Activated CD8-positive, alpha-beta T cell treated with anti-CD3 and anti-CD28 coated beads, Interleukin-2, amount 10 ng/mL, durations not matched to agents 7 days and 5 days (primary cell): ENCODE measurements at regions not wholly inside any gene's neighbourhood (a gene's known extent, or its start where the extent isn't known, plus 50 kb on each side); places are given as distances from the start of the nearest gene placed in this dataset.

Source experiments
- ATAC-seq: fragments of 150-1000 bp; cut with Tn5 transposase; one replicate; pipeline ENCODE4 v1.10.0; 2021; ENCODE audit warnings: moderate library complexity
- CTCF ChIA-PET: fragments of 350-600 bp; sonication (Branson Sonifier 250); formaldehyde crosslinking; loops from one replicate; lab custom pipeline; 2021; ENCODE audit warnings: antibody characterized with exemption; lab: Charles Lee
- POLR2A ChIA-PET: fragments of 350-600 bp; sonication (Branson Sonifier 250); formaldehyde crosslinking; loops from one replicate; lab custom pipeline; 2021; ENCODE audit warnings: antibody characterized with exemption; lab: Charles Lee
- DNase-seq: peaks from one replicate; pipeline ENCODE4 v3.0.0-alpha.2; 2020
- H3K27ac Mint-ChIP-seq: one replicate; pipeline ENCODE4 v1.8.0; 2021; ENCODE audit warnings: mild to moderate bottlenecking, mixed read lengths
- H3K27me3 Mint-ChIP-seq: one replicate; pipeline ENCODE4 v1.8.0; 2021; ENCODE audit warnings: low read depth, mixed read lengths
- H3K36me3 Mint-ChIP-seq: one replicate; pipeline ENCODE4 v1.8.0; 2021; ENCODE audit warnings: low read depth, mixed read lengths
- H3K4me1 Mint-ChIP-seq: one replicate; pipeline ENCODE4 v1.8.0; 2021; ENCODE audit warnings: low read depth, mixed read lengths
- H3K4me3 Mint-ChIP-seq: one replicate; pipeline ENCODE4 v1.8.0; 2021; ENCODE audit warnings: mild to moderate bottlenecking, mixed read lengths
- H3K9me3 Mint-ChIP-seq: one replicate; pipeline ENCODE4 v1.8.0; 2022; ENCODE audit warnings: mixed read lengths; ENCODE audit not compliant: insufficient read depth

DNA sequence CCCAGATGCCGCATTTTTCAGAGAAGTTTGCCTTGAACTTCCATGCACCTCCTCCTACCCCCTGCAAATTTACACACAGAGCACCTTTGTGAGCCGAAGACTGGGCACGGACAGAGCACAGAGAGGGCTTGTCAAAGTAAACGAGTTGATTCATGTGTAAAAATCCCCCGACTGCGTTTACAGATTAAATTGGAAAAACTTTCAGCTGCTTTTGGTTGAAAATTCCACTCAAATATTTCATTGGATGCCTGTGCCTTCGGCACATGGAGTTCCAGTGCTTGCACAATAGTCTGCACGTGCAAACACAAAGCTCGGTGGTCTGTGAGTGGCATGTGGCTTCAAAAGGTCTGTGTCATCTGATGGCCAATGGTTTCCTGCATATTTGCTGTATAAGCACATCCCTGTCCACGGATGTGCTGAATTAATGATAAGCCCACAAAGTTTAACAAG, 177.5 kb downstream of the SETD4 start:
- ATAC-seq, result no peak
- ChIA-PET POLR2A (no interaction called here), CTCF (no interaction called here)
- no peak overlapping the region for H3K4me3 Mint-ChIP-seq
- no peak for DNase-seq
- no peaks in the 10 kb centered on the region for H3K9me3 Mint-ChIP-seq
- H3K36me3 Mint-ChIP-seq, result no peaks in the 10 kb centered on the region
- peaks cover 17% of the 10 kb centered on the region for H3K27me3 Mint-ChIP-seq
- H3K4me1 Mint-ChIP-seq, result no peaks in the 10 kb centered on the region
- H3K27ac Mint-ChIP-seq, result no peak overlapping the region

DNA sequence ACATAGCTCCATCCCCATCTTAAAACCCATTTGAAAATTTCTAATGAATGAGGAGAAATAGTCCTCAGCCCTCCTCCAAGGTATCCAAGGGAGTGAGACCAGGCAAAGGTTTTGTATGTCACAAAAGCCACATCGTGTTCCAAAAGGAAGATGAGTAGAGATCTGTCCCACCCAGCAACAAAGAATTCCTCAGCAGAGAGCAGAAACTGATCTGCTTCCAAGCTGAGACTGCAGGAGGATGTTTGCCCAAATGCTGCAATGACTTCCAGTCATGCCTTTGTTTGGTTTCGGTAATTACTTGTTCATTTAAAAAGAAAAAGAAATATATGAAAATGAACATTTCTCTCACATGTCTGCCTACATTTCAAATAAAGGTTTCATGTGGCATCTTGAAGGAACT, 186.9 kb downstream of the SETD4 start:
- no peak overlapping the region for H3K27ac Mint-ChIP-seq
- POLR2A ChIA-PET, result no interaction called here
- H3K36me3 Mint-ChIP-seq, result no peaks in the 10 kb centered on the region
- H3K4me3 Mint-ChIP-seq, result no peak overlapping the region
- CTCF ChIA-PET, result interaction anchor here (0.6 to 0.9 kb wide), 2 partner anchors 33 to 227 kb away, joined by 3 to 4 read pairs; no protein-coding TSS in a partner anchor
- no peak for DNase-seq
- H3K27me3 Mint-ChIP-seq, result peaks cover 13% of the 10 kb centered on the region
- H3K9me3 Mint-ChIP-seq, result no peaks in the 10 kb centered on the region
- no peak for ATAC-seq
- H3K4me1 Mint-ChIP-seq, result no peaks in the 10 kb centered on the region

DNA sequence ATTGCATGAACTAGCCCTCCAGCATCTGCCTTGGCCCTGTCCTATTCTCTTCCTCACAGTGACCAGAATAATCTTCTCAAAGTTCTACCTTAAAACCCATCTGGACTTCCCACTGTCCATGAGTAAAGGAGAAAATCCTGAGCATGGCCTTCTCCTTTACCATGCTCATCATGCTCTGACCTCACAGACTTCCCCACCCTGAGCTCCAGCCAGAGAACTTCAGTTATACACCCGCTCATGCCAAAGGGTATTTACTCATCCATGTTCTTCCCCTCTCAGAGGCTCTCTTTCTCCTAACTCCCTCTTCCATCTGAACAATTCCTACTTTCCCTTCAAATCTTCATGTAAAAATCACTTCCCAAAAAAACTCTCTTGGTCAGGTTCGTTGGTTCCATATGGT, 188.4 kb downstream of the SETD4 start:
- DNase-seq, result no peak
- ChIA-PET CTCF (no interaction called here), POLR2A (no interaction called here)
- Mint-ChIP-seq H3K36me3 (no peaks in the 10 kb centered on the region), H3K9me3 (no peaks in the 10 kb centered on the region), H3K27ac (no peak overlapping the region), H3K4me1 (no peaks in the 10 kb centered on the region), H3K27me3 (peaks cover 13% of the 10 kb centered on the region), H3K4me3 (no peak overlapping the region)
- ATAC-seq, result no peak

DNA sequence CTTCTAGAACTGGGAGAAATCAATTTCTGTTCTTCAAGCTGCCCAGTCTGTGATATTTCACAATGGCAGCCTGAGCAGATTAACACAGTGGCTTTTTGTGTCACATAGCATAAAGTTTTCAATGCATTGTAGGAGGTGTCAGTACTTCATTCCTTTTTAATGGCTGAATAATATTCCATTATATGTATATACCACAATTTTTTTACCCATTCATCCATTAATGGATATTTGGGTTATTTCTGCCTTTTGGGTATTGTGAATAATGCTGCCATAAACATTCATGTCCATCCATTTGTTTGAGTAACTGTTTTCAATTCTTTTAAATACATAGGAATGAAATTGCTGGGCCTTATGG, 191.5 kb downstream of the SETD4 start:
- no peak overlapping the region for H3K27ac Mint-ChIP-seq
- H3K36me3 Mint-ChIP-seq, result no peaks in the 10 kb centered on the region
- H3K4me3 Mint-ChIP-seq, result no peak overlapping the region
- peaks cover 11% of the 10 kb centered on the region for H3K27me3 Mint-ChIP-seq
- no peaks in the 10 kb centered on the region for H3K9me3 Mint-ChIP-seq
- ChIA-PET CTCF (no interaction called here), POLR2A (no interaction called here)
- no peaks in the 10 kb centered on the region for H3K4me1 Mint-ChIP-seq
- no peak for DNase-seq
- no peak for ATAC-seq

DNA sequence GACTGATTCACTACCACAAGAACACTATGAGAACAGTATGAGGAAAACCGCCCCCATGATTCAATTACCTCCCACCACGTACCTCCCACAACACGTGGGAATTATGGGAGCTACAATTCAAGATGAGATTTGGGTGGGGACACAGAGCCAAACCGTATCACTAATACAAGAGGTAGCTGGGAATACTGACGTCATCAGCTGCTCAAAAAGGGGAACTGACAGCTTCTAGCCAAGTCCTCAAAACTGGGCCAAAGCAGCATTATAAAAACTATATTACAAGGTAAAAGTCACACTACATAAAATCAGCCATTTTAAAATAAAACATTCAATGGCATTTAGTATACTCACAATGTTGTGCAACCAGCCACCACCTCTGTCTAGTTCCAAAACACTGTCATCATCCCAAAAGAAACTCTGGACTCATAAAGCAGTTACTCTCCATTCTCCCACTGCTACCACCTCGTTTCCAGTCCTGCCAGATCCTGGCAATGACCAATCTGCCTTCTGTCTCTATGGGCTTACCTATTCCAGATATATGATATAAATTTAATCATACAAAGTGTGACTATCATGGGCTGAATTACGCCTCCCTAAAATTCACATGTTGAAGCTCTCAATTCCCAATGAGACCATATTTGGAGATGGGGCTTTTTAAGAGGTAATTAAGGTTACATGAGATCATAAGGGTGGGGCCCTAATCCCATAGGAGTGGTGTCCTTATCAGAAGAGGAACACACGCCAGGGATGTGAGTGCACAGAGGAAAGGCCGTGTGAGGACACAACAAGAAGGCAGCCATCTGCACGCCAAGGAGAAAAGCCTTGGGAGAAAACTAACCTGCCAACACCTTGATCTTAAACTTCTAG, 192.1 kb downstream of the SETD4 start:
- Mint-ChIP-seq H3K36me3 (no peaks in the 10 kb centered on the region), H3K4me1 (no peaks in the 10 kb centered on the region), H3K9me3 (no peaks in the 10 kb centered on the region), H3K4me3 (no peak overlapping the region), H3K27me3 (peaks cover 11% of the 10 kb centered on the region), H3K27ac (no peak overlapping the region)
- POLR2A ChIA-PET, result no interaction called here
- CTCF ChIA-PET, result no interaction called here
- ATAC-seq, result no peak
- DNase-seq, result no peak

DNA sequence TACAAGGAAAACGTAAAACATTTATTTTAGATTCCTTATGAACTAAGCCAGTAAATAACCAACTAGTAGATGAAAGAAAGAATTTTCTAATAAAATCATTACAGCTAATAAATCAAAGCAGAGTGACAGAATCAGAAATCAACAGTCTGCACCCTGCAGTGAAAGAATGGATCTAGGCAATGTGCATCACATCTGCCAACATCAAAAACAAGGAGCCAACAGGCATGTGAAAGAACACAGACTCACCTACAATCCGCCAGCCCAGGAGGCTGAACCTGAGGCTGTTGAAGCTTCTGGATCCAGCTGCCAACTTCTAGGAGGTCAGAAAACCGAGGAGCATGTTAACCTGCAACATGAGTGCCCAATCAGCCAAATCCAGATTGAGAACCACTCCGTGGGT, 196.3 kb downstream of the SETD4 start:
- Mint-ChIP-seq H3K4me1 (no peaks in the 10 kb centered on the region), H3K27ac (no peak overlapping the region), H3K36me3 (no peaks in the 10 kb centered on the region), H3K9me3 (no peaks in the 10 kb centered on the region), H3K4me3 (no peak overlapping the region), H3K27me3 (no peaks in the 10 kb centered on the region)
- CTCF ChIA-PET, result no interaction called here
- POLR2A ChIA-PET, result no interaction called here
- DNase-seq, result no peak
- ATAC-seq, result no peak

DNA sequence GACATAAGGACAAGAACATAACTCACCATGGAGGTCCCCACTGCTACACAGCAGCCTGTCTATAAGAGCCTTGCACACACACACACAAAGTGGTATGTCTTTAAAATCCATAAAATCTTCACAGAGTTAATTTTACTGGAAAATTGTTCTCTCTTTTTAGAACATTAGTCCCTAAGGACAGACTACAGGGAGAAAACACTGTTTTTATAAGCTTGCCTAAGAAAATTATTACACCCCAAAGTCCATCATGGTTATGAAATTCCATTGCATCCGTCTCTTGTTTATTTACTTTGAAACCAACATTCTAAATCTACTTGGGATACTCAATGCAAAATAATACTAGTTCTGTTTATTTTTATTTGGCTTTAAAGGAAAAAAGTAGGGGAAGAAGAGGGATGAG, 197.4 kb downstream of the SETD4 start:
- Mint-ChIP-seq H3K27me3 (no peaks in the 10 kb centered on the region), H3K27ac (no peak overlapping the region), H3K36me3 (no peaks in the 10 kb centered on the region), H3K9me3 (no peaks in the 10 kb centered on the region), H3K4me1 (no peaks in the 10 kb centered on the region), H3K4me3 (no peak overlapping the region)
- ChIA-PET POLR2A (no interaction called here), CTCF (no interaction called here)
- ATAC-seq (no peak), DNase-seq (no peak)

DNA sequence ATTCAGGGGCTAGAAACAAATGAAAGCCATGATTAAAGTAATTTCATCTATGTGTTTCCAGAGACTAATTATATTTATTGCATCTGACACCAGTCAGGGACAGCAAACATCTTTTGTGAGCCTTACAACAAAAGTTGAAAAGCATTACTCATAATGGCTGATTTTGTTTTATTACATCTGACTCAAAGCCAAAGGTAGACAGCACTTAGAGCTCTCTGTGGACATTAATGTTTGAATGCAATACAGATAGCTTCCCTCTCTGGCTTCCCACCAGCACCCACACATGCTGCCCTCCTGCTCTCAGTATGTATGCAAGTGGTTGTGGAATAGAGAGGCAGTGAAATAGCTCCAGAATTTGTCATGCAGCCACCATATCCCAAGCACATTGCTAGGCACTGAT, 198.7 kb downstream of the SETD4 start:
- no peaks in the 10 kb centered on the region for H3K36me3 Mint-ChIP-seq
- no peak overlapping the region for H3K4me3 Mint-ChIP-seq
- no peaks in the 10 kb centered on the region for H3K9me3 Mint-ChIP-seq
- H3K27ac Mint-ChIP-seq, result no peak overlapping the region
- DNase-seq (no peak), ATAC-seq (no peak)
- ChIA-PET CTCF (interaction anchor here (1.0 kb wide), 1 partner anchor 21 kb away, joined by 3 read pairs; no protein-coding TSS in a partner anchor), POLR2A (no interaction called here)
- H3K27me3 Mint-ChIP-seq, result no peaks in the 10 kb centered on the region
- no peaks in the 10 kb centered on the region for H3K4me1 Mint-ChIP-seq

DNA sequence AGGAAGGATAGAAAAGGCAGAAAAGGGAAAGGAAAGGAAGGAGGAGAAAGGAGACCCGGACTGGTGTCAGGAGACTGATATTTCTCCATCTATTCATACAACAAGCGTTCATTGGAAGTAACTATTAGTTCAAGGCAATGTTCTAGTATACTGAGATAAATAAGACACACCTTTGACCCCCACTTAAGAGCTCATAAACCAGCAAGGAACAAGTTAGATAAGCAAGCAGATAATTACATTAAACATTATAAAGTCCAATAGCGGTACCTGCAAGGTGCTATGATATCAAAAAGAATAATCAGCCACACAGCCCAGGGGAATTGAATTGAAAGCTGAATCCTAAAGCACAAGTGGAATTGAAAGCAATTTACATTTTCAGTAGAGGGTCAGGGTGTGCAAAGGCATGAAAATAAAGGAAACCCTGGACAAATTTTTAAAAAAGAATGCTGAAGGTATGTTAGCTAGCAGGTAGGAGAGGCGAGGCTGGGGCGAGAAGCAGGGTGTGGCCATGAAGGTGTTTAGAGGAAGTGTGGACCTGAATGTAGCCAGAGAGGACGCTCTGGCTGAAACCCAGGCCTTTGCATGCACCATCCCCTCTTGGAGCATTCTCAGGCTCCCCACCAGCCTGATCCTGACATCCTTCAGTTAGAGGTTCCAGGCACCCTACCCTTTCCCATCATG, 200.0 kb downstream of the SETD4 start:
- H3K36me3 Mint-ChIP-seq, result no peaks in the 10 kb centered on the region
- H3K27me3 Mint-ChIP-seq, result no peaks in the 10 kb centered on the region
- CTCF ChIA-PET, result no interaction called here
- H3K27ac Mint-ChIP-seq, result no peak overlapping the region
- H3K4me1 Mint-ChIP-seq, result no peaks in the 10 kb centered on the region
- ATAC-seq (no peak), DNase-seq (no peak)
- POLR2A ChIA-PET, result no interaction called here
- H3K9me3 Mint-ChIP-seq, result no peaks in the 10 kb centered on the region
- H3K4me3 Mint-ChIP-seq, result no peak overlapping the region

DNA sequence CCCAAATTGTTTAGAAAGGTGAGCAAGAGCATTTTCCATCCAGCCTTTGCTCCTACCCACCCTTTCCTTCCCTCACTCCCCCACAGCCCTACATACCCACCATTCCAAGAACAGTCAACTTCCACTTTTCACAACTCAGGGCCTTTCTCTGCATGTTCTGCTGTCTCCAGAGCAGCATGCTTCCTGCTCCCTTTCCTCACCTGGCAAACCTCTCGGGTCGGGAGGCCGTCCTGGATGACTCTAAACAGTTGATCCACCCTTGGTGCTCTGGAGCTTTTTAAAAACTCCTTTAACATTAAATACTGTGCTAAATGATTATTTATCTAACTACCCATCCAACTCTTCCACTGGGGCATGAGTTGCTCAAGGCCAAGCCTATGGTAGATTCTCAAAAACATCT, 200.6 kb downstream of the SETD4 start:
- Mint-ChIP-seq H3K9me3 (no peaks in the 10 kb centered on the region), H3K27me3 (no peaks in the 10 kb centered on the region), H3K4me3 (no peak overlapping the region), H3K4me1 (no peaks in the 10 kb centered on the region), H3K27ac (no peak overlapping the region), H3K36me3 (no peaks in the 10 kb centered on the region)
- DNase-seq, result no peak
- POLR2A ChIA-PET, result no interaction called here
- CTCF ChIA-PET, result no interaction called here
- no peak for ATAC-seq

DNA sequence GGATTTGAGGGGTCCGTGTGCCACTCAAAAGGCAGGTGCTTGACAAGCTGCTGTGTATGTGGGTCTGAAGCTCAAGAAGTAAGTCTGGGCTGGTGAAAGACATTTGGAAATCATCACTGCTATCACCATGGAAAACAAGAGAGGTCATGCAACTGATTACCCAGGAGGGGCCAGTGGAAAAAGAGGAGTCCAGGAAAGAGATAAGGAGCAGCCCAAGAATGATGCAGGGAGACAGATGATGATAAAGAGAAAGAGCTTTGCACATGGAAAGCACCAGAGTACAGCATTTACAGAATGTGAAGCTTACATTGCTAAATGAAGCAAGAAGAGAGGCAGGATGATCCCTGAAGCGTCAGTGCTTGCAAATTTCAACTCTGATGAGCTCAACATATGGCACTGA, 203.2 kb downstream of the SETD4 start:
- Mint-ChIP-seq H3K36me3 (no peaks in the 10 kb centered on the region), H3K9me3 (no peaks in the 10 kb centered on the region), H3K27ac (no peak overlapping the region), H3K4me1 (no peaks in the 10 kb centered on the region), H3K27me3 (peaks cover 2% of the 10 kb centered on the region), H3K4me3 (no peak overlapping the region)
- ChIA-PET CTCF (interaction anchor here (1.5 kb wide), 1 partner anchor 17 kb away, joined by 3 read pairs; no protein-coding TSS in a partner anchor), POLR2A (no interaction called here)
- no peak for DNase-seq
- ATAC-seq, result no peak

DNA sequence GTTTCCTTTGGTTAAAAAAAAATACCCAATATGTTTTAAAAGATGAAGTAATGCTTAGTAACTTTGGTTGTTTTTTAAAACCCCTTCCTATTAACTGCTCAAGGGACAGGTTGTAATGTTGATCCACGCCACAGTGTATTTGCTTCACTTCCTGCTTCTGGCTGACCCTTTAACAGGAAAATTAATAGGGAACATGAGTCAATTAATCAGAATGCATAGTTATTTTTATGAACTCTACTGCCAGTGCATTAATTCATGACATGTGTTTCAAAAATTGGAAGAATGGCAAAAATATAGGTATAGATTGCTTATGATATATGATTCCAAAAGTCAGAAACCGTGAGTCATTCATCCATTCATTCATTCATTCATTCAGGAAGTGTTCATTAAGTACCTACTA, 204.8 kb downstream of the SETD4 start:
- CTCF ChIA-PET, result no interaction called here
- no peak for ATAC-seq
- Mint-ChIP-seq H3K27ac (no peak overlapping the region), H3K27me3 (peaks cover 2% of the 10 kb centered on the region), H3K9me3 (no peaks in the 10 kb centered on the region), H3K36me3 (no peaks in the 10 kb centered on the region), H3K4me3 (no peak overlapping the region), H3K4me1 (no peaks in the 10 kb centered on the region)
- POLR2A ChIA-PET, result no interaction called here
- no peak for DNase-seq
